ENCODE measurements at regions not wholly inside any gene's neighbourhood (a gene's known extent, or its start where the extent isn't known, plus 50 kb on each side); places are given as distances from the start of the nearest gene placed in this dataset.

DNA sequence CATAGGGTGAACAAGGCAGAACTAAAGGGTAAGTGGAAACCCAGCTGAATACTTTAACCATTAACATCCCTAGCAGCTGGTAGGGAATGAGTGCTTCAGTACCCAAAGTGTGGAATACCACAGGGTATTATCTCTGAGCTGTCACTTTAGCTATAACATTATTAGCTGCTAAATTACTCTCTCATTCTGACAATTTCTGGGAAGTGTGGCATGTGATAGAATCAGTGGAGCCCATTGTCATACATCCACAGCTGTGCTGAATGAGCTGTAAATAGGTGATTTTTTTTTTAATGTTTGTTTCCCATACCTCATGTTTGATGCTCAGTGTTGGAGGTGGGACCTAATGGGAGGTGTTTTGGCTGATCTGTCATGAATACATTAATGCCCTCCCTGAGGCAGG lies 894.3 kb downstream of the DIPK2A start (continued):
- TF ChIP-seq, protein P1, sequence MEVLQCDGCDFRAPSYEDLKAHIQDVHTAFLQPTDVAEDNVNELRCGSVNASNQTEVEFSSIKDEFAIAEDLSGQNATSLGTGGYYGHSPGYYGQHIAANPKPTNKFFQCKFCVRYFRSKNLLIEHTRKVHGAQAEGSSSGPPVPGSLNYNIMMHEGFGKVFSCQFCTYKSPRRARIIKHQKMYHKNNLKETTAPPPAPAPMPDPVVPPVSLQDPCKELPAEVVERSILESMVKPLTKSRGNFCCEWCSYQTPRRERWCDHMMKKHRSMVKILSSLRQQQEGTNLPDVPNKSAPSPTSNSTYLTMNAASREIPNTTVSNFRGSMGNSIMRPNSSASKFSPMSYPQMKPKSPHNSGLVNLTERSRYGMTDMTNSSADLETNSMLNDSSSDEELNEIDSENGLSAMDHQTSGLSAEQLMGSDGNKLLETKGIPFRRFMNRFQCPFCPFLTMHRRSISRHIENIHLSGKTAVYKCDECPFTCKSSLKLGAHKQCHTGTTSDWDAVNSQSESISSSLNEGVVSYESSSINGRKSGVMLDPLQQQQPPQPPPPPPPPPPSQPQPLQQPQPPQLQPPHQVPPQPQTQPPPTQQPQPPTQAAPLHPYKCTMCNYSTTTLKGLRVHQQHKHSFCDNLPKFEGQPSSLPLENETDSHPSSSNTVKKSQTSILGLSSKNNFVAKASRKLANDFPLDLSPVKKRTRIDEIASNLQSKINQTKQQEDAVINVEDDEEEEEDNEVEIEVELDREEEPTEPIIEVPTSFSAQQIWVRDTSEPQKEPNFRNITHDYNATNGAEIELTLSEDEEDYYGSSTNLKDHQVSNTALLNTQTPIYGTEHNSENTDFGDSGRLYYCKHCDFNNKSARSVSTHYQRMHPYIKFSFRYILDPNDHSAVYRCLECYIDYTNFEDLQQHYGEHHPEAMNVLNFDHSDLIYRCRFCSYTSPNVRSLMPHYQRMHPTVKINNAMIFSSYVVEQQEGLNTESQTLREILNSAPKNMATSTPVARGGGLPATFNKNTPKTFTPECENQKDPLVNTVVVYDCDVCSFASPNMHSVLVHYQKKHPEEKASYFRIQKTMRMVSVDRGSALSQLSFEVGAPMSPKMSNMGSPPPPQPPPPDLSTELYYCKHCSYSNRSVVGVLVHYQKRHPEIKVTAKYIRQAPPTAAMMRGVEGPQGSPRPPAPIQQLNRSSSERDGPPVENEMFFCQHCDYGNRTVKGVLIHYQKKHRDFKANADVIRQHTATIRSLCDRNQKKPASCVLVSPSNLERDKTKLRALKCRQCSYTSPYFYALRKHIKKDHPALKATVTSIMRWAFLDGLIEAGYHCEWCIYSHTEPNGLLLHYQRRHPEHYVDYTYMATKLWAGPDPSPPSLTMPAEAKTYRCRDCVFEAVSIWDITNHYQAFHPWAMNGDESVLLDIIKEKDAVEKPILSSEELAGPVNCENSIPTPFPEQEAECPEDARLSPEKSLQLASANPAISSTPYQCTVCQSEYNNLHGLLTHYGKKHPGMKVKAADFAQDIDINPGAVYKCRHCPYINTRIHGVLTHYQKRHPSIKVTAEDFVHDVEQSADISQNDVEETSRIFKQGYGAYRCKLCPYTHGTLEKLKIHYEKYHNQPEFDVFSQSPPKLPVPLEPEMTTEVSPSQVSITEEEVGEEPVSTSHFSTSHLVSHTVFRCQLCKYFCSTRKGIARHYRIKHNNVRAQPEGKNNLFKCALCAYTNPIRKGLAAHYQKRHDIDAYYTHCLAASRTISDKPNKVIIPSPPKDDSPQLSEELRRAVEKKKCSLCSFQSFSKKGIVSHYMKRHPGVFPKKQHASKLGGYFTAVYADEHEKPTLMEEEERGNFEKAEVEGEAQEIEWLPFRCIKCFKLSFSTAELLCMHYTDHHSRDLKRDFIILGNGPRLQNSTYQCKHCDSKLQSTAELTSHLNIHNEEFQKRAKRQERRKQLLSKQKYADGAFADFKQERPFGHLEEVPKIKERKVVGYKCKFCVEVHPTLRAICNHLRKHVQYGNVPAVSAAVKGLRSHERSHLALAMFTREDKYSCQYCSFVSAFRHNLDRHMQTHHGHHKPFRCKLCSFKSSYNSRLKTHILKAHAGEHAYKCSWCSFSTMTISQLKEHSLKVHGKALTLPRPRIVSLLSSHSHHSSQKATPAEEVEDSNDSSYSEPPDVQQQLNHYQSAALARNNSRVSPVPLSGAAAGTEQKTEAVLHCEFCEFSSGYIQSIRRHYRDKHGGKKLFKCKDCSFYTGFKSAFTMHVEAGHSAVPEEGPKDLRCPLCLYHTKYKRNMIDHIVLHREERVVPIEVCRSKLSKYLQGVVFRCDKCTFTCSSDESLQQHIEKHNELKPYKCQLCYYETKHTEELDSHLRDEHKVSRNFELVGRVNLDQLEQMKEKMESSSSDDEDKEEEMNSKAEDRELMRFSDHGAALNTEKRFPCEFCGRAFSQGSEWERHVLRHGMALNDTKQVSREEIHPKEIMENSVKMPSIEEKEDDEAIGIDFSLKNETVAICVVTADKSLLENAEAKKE (CRISPR knock-in tag; IDR thresholded peaks at IDR 0.05) = no peak
- TF ChIP-seq, protein P2, sequence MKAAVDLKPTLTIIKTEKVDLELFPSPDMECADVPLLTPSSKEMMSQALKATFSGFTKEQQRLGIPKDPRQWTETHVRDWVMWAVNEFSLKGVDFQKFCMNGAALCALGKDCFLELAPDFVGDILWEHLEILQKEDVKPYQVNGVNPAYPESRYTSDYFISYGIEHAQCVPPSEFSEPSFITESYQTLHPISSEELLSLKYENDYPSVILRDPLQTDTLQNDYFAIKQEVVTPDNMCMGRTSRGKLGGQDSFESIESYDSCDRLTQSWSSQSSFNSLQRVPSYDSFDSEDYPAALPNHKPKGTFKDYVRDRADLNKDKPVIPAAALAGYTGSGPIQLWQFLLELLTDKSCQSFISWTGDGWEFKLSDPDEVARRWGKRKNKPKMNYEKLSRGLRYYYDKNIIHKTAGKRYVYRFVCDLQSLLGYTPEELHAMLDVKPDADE (IDR thresholded peaks at IDR 0.05) = no peak
- TF ChIP-seq CREB1 (CRISPR knock-in tag; IDR thresholded peaks at IDR 0.05; ENCODE audit: low read depth) (no peak), JUNB (IDR thresholded peaks at IDR 0.05; ENCODE audit: unreplicated experiment) (no peak), EZH2 (IDR thresholded peaks at IDR 0.05; ENCODE audit: low read depth, unreplicated experiment) (no peak), ZNF114 (CRISPR knock-in tag; IDR thresholded peaks at IDR 0.05) (no peak), ZNF331 (CRISPR knock-in tag; IDR thresholded peaks at IDR 0.05; ENCODE audit: low read depth) (no peak), NANOG (IDR thresholded peaks at IDR 0.05; ENCODE audit: borderline replicate concordance) (no peak), STAT1 (IDR thresholded peaks at IDR 0.05; ENCODE audit: unreplicated experiment) (no peak), EZH2phosphoT487 (IDR thresholded peaks at IDR 0.05; ENCODE audit: unreplicated experiment) (no peak)
- TF ChIP-seq, protein P3, sequence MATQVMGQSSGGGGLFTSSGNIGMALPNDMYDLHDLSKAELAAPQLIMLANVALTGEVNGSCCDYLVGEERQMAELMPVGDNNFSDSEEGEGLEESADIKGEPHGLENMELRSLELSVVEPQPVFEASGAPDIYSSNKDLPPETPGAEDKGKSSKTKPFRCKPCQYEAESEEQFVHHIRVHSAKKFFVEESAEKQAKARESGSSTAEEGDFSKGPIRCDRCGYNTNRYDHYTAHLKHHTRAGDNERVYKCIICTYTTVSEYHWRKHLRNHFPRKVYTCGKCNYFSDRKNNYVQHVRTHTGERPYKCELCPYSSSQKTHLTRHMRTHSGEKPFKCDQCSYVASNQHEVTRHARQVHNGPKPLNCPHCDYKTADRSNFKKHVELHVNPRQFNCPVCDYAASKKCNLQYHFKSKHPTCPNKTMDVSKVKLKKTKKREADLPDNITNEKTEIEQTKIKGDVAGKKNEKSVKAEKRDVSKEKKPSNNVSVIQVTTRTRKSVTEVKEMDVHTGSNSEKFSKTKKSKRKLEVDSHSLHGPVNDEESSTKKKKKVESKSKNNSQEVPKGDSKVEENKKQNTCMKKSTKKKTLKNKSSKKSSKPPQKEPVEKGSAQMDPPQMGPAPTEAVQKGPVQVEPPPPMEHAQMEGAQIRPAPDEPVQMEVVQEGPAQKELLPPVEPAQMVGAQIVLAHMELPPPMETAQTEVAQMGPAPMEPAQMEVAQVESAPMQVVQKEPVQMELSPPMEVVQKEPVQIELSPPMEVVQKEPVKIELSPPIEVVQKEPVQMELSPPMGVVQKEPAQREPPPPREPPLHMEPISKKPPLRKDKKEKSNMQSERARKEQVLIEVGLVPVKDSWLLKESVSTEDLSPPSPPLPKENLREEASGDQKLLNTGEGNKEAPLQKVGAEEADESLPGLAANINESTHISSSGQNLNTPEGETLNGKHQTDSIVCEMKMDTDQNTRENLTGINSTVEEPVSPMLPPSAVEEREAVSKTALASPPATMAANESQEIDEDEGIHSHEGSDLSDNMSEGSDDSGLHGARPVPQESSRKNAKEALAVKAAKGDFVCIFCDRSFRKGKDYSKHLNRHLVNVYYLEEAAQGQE (IDR thresholded peaks at IDR 0.05; ENCODE audit: unreplicated experiment) = no peak
